Stimulated activated CD8-positive, alpha-beta memory T cell treated with anti-CD3 and anti-CD28 coated beads, Interleukin-4, amount 100 ng/mL, for 1 hour (primary cell): ENCODE measurements at regions not wholly inside any gene's neighbourhood (a gene's known extent, or its start where the extent isn't known, plus 50 kb on each side); places are given as distances from the start of the nearest gene placed in this dataset.
"Not testable (repeated sequence)": the region's sequence is repeated elsewhere in the genome, so short reads cannot be mapped to it uniquely, and the experiment has no call there.

ENCODE experiments used
- DNase-seq, 2 donors: peaks; one replicate each; pipeline ENCODE4 v3.0.0-alpha.2; 2020; ENCODE audit warnings: low read depth in 2 of 2, low spot score in 1 of 2

- DNase-seq: no peak
Observed at GRCh38 chr7:67301667-67302066, 305.0 kb downstream of the TYW1 start.

DNA sequence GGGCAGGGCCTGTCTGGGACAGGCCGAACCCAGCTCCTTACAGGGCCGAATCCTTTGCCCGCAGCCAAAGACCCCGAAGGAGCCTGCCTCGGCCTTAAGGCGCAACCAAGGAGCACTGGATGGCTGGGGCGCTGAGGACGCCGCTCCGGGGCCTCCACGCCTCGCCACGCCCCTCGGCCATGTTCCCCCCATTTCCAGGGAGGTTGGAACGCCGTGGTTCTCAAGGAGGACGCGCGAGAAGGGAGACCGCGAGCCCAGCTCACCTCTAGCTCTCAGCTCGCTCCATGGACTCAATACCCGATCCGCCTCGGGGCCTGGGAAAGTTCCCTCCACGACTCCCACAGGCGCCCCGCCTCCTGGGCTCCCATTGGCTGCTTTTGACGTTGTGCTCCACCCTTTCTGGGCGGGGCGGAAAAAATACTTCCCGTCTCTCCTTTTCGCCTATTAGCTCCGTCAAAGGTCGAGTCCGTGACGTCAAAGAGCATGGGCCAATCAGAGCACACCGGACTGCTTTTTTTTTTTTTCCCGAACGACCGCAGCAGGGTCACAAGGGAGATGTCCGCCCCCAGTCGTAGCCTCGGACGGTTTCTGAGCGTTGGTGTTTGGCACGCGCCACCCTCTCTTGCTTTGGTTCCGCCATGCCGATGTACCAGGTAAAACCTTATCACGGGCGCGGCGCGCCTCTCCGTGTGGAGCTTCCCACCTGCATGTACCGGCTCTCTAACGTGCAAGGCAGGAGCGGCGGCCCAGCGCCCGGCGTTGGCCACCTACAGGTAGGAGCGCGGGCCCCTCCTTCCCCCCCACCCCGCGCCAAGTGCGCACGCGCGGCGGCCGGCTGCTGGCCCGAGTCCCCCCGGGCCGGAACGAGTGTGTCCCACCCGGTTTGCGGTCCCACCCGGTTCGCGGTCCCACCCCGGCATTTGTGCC lies 305.7 kb downstream of the TYW1 start:
- peak; percentile 94 to 97 for DNase-seq

DNA sequence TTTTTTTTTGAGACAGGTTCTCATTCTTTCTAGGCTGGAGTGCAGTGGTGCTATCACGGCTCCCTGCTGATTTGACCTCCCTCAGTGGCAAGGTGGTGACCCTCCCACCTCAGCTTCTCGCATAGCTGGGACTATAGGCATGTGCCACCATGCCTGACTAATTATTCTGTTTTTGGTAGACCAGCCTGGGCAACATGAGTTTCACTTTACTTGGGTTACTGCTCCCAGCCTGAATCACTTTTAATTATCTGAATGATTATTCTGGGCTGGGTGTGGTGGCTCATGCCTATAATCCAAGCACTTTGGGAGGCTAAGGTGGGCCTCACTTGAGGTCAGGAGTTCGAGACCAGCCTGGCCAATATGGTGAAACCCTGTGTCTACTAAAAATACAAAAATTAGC lies 308.2 kb downstream of the TYW1 start:
- DNase-seq: not testable (repeated sequence)

GRCh38 chr7:67306331-67306730 lies 309.7 kb downstream of the TYW1 start:
- DNase-seq: no peak

- DNase-seq: no peak
Observed at GRCh38 chr7:67309764-67310549, 313.3 kb downstream of the TYW1 start.

GRCh38 chr7:67311901-67312300 lies 315.3 kb downstream of the TYW1 start:
- no peak for DNase-seq

- DNase-seq: no peak
Observed at GRCh38 chr7:67313213-67313612, 316.6 kb downstream of the TYW1 start.

- not testable (repeated sequence) for DNase-seq
Observed at GRCh38 chr7:67316902-67317301, 320.3 kb downstream of the TYW1 start.

GRCh38 chr7:67328257-67328656 lies 331.6 kb downstream of the TYW1 start:
- DNase-seq: not testable (repeated sequence)

- DNase-seq: not testable (repeated sequence)
Observed at GRCh38 chr7:67335165-67335564, 338.5 kb downstream of the TYW1 start.

- DNase-seq: not testable (repeated sequence)
Observed at GRCh38 chr7:67335663-67336062, 339.0 kb downstream of the TYW1 start.

- not testable (repeated sequence) for DNase-seq
Observed at GRCh38 chr7:67338545-67338944, 341.9 kb downstream of the TYW1 start.

DNA sequence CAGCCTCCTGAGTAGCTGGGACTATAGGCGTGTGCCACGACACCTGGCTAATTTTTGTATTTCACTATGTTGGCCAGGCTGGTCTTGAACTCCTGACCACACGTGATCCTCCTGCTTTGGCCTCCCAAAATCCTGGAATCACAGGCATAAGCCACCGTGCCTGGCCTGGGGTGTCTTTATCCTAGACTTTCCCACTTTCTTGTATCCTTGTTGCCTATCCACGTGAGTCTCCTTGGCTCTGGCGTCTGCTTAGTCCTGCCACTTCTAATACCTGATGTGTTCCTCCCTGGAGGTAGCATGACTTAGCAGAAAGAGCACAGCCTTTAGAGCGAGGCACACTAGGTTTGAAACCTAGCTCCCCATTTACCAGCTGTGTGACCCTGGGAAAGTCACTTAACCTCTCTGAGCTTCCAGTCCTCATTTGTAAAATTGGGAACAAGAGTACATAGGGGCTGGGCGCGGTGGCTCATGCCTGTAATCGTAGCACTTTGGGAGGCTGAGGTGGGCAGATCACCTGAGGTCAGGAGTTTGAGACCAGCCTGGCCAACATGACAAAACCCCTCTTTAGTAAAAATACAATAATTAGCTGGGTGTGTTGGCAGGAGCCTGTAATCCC lies 344.6 kb downstream of the TYW1 start:
- DNase-seq: no peak

DNA sequence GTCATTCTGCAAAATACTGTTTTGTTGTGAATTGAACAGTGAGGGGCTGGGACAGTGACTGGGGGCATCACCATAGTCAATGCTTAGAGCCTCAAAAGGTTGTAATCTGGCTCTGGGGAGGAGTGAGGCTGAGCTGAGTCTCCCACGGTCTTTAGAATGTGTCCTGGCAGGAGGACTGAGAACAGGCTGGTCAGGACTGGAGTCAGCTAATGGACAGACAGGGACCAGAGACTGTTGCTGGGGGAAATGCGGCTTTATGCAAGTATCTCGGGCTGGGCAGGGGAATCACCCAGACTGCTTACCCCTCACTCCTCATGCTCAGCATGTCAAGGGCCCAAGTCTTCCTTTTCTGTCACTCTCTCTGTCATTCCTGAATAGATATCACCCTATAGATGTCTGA lies 346.5 kb downstream of the TYW1 start:
- no peak for DNase-seq

DNA sequence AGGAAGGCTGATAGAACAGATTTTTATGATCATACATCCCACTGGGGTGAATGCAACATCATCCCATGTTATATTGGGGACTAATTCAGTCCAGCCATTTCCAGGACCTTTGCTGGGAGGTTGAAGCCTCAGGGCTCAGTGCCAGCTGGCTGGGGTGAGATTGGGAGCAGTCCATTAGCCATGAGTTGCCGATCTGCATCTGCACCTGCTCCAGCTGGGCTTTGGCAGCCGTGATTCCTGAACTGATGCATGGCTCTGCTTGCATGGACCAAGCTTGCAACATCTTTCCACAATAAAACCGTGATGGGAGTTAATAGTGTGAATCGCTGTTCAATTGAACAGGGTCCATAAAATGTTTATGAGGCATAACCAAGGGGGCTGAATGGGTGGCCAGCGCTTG lies 346.9 kb downstream of the TYW1 start:
- no peak for DNase-seq

GRCh38 chr7:67344481-67345193 lies 348.0 kb downstream of the TYW1 start:
- no peak for DNase-seq

- no peak for DNase-seq
Observed at GRCh38 chr7:67346126-67346525, 349.5 kb downstream of the TYW1 start.

- DNase-seq: no peak
Observed at GRCh38 chr7:67346876-67347275, 350.2 kb downstream of the TYW1 start.

- no peak for DNase-seq
Observed at GRCh38 chr7:67348171-67348570, 351.5 kb downstream of the TYW1 start.

DNA sequence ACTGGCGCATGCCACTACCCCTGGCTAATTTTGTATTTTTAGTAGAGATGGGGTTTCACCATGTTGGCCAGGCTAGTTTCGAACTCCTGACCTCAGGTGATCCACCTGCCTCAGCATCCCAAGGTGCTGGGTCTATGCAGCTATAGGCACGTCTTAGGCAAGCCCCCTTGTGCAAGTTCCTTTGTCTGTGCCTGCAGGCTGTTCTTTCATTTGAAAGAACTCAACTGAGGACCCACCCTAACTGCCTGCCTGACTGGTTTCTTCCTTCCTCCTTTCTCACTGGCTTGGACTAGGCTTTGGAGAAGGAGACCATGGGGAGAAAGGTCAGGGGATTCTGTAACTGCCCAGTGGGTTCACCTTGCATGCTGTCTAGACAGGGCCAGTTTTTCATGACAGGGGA lies 361.0 kb downstream of the TYW1 start:
- DNase-seq: not testable (repeated sequence)

DNA sequence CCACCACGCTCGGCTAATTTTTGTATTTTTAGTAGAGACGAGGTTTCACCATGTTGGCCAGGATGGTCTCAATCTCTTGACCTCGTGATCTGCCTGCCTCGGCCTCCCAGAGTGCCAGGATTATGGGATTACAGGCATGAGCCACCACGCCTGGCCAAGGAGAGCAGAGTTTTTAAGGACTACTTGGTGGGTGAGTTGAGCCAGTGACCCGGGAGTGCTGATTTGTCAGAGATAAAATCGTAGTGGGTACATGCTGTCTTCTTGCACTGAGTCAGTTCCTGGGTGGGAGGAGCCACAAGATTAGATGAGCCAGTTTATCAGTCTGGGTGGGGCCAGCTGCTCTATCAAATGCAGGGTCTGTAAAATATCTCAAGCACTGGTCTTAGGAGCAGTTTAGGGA lies 361.7 kb downstream of the TYW1 start:
- not testable (repeated sequence) for DNase-seq
